ENCODE measurements at regions not wholly inside any gene's neighbourhood (a gene's known extent, or its start where the extent isn't known, plus 50 kb on each side); places are given as distances from the start of the nearest gene placed in this dataset.

DNA sequence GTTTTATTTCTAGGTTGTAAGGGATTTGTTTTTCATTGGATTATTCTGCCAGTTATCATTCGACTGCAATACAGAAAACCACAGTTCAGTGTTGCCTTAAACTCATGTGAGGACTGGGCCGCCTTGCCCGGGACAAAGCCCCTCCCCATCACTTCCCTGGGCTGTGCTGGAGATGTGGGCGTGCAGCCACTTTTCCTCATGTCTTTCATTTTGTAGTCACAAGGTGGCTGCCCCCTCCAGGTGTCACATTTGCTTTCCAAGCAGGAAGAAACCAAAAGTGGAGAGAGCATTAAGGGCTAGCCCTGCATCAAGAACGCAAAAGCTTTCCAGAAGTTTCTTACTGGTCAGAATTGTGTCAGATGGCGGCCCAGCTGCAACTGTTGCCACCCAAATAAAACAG, 492.5 kb upstream of the ID2 start:
- TF ChIP-seq FOXP2 (optimal IDR thresholded peaks at IDR 0.05; ENCODE audit: borderline replicate concordance, extremely low read depth, extremely low read length, insufficient read depth): no peak
- no peak for TF ChIP-seq POLR2AphosphoS5 (IDR thresholded peaks at IDR 0.05; ENCODE audit: low read depth, low read length)
- TF ChIP-seq SIN3A (IDR thresholded peaks at IDR 0.05; ENCODE audit: borderline replicate concordance, insufficient read depth, low read length): no peak
- no peak for TF ChIP-seq TAF1 (IDR thresholded peaks at IDR 0.05; ENCODE audit: borderline replicate concordance, insufficient read depth, low read length)
- TF ChIP-seq, protein P1, sequence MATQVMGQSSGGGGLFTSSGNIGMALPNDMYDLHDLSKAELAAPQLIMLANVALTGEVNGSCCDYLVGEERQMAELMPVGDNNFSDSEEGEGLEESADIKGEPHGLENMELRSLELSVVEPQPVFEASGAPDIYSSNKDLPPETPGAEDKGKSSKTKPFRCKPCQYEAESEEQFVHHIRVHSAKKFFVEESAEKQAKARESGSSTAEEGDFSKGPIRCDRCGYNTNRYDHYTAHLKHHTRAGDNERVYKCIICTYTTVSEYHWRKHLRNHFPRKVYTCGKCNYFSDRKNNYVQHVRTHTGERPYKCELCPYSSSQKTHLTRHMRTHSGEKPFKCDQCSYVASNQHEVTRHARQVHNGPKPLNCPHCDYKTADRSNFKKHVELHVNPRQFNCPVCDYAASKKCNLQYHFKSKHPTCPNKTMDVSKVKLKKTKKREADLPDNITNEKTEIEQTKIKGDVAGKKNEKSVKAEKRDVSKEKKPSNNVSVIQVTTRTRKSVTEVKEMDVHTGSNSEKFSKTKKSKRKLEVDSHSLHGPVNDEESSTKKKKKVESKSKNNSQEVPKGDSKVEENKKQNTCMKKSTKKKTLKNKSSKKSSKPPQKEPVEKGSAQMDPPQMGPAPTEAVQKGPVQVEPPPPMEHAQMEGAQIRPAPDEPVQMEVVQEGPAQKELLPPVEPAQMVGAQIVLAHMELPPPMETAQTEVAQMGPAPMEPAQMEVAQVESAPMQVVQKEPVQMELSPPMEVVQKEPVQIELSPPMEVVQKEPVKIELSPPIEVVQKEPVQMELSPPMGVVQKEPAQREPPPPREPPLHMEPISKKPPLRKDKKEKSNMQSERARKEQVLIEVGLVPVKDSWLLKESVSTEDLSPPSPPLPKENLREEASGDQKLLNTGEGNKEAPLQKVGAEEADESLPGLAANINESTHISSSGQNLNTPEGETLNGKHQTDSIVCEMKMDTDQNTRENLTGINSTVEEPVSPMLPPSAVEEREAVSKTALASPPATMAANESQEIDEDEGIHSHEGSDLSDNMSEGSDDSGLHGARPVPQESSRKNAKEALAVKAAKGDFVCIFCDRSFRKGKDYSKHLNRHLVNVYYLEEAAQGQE (IDR thresholded peaks at IDR 0.05; ENCODE audit: insufficient read depth in 1 of 2, low read depth in 2 of 2, low read length in 2 of 2): no peak

DNA sequence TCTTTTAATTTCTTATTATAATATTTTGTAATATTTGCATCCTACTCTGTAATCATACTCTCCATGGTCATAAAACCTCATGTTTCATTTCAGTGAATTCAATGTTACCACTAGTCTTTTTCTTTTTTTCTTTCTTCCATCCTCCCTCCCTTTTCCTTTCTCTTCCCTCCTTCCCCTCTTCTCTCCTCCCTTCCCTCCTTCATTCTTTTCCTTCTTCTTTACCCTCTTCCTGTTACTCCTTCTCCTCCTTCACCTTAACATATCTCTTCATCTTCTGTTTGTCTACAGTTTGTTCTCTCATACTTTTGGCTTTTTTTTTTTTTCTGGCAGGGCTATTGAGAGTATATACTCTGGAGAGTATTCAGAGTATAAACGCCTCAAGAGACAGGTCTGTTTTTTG, 491.6 kb upstream of the ID2 start:
- TF ChIP-seq FOXP2 (optimal IDR thresholded peaks at IDR 0.05; ENCODE audit: borderline replicate concordance, extremely low read depth, extremely low read length, insufficient read depth): no peak
- TF ChIP-seq, protein P1 (IDR thresholded peaks at IDR 0.05; ENCODE audit: insufficient read depth in 1 of 2, low read depth in 2 of 2, low read length in 2 of 2): no peak
- TF ChIP-seq POLR2AphosphoS5 (IDR thresholded peaks at IDR 0.05; ENCODE audit: low read depth, low read length): no peak
- TF ChIP-seq TAF1 (IDR thresholded peaks at IDR 0.05; ENCODE audit: borderline replicate concordance, insufficient read depth, low read length): no peak
- TF ChIP-seq SIN3A (IDR thresholded peaks at IDR 0.05; ENCODE audit: borderline replicate concordance, insufficient read depth, low read length): no peak

DNA sequence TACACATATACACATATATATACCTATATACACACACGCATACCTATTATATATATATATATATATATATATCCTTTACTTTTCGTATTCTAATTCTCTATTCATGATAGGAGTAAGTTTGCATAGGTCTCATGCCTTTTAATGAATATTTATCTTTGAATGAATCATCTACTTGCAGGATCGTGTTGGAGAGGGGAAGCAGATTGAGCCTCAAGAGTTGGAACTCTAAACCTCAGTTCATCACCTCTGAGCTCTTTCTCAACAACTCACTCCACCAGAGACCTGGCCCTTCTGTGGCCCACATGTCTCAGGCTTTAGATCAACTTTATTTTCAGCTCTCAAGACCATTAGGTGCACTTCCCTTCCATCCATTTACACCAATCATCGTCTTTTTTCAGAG, 490.4 kb upstream of the ID2 start:
- TF ChIP-seq FOXP2 (optimal IDR thresholded peaks at IDR 0.05; ENCODE audit: borderline replicate concordance, extremely low read depth, extremely low read length, insufficient read depth) (no peak), TAF1 (IDR thresholded peaks at IDR 0.05; ENCODE audit: borderline replicate concordance, insufficient read depth, low read length) (no peak), SIN3A (IDR thresholded peaks at IDR 0.05; ENCODE audit: borderline replicate concordance, insufficient read depth, low read length) (no peak), POLR2AphosphoS5 (IDR thresholded peaks at IDR 0.05; ENCODE audit: low read depth, low read length) (no peak)
- TF ChIP-seq, protein P1 (IDR thresholded peaks at IDR 0.05; ENCODE audit: insufficient read depth in 1 of 2, low read depth in 2 of 2, low read length in 2 of 2): no peak

DNA sequence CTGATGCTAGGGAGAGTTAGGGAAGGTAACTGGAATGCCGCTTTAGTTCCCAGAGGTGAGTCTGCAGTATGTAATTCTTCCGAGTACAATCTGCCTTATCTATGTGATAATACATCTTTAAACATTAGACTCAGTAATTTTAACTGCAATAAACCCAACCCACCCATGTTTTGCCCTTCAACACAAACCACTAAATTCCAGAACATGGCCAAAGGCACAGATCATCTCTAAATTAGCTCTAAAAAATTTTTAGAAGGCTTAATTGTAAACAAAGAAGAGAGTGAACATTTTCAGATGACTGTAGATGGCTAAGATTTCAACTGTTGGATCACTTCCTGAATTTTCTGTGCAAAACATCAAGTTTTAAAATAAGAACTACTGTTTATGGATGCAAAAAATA, 488.7 kb upstream of the ID2 start:
- TF ChIP-seq POLR2AphosphoS5 (IDR thresholded peaks at IDR 0.05; ENCODE audit: low read depth, low read length) (no peak), SIN3A (IDR thresholded peaks at IDR 0.05; ENCODE audit: borderline replicate concordance, insufficient read depth, low read length) (no peak), FOXP2 (optimal IDR thresholded peaks at IDR 0.05; ENCODE audit: borderline replicate concordance, extremely low read depth, extremely low read length, insufficient read depth) (no peak), TAF1 (IDR thresholded peaks at IDR 0.05; ENCODE audit: borderline replicate concordance, insufficient read depth, low read length) (no peak)
- TF ChIP-seq, protein P1 (IDR thresholded peaks at IDR 0.05; ENCODE audit: insufficient read depth in 1 of 2, low read depth in 2 of 2, low read length in 2 of 2): no peak
